ENCODE measurements at regions not wholly inside any gene's neighbourhood (a gene's known extent, or its start where the extent isn't known, plus 50 kb on each side); places are given as distances from the start of the nearest gene placed in this dataset.

DNA sequence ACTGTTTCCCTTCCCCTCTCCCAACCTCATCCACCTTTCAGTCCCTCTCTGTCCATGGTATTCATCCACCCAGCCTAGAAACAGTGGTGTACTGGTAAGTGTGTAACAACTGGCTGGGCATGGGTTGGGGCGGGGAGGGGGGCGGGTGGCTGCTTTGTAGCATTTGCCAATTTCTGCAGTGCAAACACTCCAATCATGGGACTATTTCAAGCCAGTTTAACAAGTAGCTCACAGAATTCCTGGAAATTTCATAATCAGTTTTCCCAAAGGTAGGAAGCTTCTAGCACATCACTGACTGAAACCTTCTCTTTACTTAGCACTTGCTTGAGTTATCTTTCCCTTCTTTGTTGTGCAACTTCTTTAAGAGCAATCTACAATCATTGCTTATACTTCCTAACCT lies 100.8 kb upstream of the WASF3 start:
- no peak for DNase-seq (ENCODE audit: low read depth in 3 of 3)

DNA sequence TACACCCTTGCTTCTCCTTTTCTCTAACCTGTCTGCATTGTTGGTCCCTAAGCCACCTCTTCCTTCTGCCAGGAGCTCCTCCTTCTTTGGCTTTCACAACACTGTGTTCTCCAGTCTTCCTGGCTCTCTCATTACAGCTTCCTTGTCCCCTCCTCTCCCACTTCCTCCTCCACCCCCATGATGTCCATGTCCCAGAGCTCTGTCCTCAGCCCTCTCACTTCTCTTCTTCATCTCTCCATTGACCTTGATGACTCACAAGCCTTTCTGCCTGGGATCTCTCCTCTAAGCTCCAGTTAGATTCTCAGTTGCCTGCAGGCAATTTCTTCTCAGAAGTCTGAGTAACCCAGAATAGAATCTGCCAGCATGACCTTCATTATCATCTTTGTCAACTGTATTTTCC lies 100.3 kb upstream of the WASF3 start:
- no peak for DNase-seq (ENCODE audit: low read depth in 3 of 3)

DNA sequence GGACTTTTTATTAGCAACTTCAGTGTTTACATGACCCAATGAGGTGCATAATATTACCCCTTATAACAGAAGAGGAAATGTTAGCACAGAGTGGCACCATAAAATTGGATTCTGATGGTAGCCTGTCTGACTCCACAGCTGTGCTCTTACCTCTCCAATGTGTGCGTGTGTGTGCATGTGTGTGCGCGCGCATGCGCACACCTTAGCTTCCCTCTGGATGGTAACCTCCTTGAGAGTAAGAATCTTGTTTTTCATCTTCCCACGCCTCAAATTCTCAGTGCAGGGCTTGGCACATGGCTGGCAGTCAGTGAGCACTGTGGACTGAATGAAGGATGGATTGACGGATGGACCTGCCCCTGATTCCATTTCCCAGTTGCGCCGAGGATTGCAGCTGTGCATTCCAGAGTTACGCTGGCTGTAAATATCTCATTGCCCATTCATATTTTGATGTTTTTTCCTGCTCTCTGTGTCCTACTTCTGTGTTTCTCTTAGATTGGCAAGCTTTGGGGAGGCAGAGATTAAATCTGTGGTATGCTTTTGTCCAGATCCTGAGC lies 99.2 kb upstream of the WASF3 start:
- DNase-seq (ENCODE audit: low read depth in 3 of 3): no peak

DNA sequence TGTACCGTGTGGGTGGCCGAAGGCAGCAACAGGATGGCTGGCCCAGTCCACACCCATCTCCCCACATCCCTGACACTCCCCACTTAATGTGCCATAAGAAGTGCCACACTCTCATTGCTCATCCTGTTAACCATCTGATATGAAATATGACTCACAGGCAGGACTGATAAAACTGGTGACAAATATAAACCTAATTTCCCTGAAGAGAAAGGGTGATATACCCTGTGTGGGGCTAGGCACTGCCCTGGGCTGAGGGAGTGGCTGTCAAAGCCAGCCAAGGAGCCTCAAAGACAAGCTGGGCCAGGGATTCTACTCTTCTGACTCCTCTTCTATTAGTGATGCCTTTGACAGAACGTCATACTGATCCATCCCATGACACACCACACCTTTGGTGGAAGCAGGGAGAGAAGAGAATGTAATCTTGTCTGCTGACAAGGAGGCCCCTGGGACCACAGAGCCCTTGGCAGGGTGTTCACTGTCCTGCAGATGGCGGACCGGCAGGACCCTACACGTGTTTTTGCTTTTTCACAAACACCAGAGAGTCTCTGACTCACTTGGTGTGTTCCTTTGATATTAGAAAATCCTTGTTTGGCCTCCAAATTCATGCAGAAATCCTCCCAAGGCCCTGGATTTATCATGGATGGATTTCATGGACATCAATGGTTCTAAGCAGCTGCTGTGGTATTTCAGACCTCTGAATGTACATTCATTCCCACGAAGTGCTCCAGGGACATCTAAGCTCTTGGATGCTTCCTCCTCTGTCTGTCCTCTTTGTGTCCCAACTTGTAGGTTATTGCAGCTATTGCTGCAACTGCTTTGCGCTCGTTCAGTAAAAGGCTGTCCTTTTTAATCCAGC lies 98.0 kb upstream of the WASF3 start:
- DNase-seq (ENCODE audit: low read depth in 3 of 3): no peak

DNA sequence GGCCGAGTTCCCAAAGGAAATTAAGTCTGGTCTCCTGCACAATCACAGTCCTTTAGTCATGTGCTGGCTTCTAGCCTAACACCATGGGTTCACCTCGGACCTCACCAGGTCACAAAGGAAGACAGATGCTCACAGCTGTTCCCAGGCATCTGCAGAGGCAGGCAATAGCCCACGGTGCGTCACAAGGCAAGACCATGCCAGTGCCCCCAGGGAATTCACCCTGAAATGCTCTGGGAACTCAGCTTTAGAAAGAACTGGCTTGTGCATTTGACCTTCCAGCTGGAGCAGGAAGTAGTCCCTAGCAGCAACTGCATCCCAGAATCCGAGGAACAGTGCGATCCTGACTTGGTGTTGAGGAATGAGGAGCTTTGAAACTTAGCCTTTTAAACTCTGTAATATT lies 96.8 kb upstream of the WASF3 start:
- no peak for DNase-seq (ENCODE audit: low read depth in 3 of 3)

DNA sequence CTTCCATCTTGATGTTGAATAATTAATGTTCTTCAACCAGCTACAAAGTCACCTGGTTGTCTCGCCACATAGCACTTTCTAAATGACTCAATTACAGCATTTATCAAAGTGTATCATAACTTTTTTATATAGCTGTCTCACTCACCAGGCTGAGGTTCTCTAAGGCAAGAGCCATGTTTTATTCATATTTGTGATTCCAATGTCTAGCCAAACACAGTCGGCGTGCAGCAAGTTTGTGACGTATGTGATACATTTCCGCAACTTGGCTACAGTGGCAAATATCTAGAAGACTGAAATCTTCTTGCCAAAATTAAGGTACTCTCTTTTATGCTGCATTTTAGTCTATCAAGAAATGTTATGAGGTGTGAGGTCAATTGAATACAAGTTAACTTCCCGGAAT lies 94.2 kb upstream of the WASF3 start:
- DNase-seq (ENCODE audit: low read depth in 3 of 3): no peak

DNA sequence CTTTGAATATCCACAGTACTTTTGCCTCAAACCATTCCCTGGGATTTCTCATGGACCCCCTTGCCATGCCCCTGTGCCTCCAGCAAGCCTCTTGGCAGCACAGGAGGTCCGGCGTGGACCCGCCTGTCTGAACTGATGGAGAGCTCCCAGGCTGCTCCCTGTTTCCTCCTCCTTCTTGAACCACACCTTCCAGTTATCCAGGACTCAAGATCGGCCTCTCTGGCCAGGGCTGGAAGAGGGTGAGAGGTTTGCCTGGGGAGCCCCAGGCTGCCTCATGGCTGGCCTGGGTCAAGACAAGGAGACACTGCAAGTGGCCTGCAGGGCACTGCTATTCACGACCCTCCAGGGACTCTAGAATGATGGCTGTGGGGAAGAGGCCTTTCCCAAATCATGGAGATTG lies 93.6 kb upstream of the WASF3 start:
- no peak for DNase-seq (ENCODE audit: low read depth in 3 of 3)

DNA sequence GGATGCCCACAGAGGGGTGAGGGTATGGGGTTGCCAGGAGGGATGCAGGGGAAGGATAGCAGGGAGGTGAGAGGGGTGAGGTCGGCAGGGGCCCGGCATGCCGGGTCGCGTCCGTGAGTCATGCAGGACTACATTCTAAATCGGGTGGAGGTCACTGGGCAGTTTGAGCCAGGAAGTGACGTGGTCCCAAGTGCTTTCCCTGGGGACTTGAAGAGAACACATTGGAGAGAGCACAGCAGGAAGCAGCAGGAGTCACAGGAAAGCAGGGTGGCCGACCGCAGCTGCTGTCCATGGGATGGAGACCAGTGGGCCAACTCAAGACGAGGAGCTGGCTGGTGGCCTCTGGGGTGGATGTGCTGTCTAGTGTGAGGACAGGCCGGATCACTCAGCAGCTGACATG lies 92.0 kb upstream of the WASF3 start:
- DNase-seq (ENCODE audit: low read depth in 3 of 3): no peak

DNA sequence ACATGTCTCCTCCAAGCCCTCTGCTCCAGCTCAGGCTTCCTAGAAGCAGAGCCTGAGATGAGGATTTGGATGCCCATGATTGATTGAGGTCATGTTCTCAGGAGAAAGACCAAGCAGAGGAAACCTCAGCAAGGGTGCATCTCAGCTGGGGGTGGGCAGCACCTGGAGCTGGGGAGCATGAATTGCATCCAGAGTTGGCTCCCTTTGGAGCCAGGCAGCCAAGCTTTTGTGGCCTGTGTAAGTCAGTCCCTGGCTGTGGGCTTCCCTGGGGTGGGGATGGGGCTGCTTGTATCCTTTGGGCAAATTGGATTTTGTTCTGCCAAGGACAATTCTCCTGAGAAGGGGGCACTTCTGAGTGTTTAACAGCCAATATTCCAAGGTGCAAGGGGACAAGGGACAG lies 91.5 kb upstream of the WASF3 start:
- no peak for DNase-seq (ENCODE audit: low read depth in 3 of 3)

DNA sequence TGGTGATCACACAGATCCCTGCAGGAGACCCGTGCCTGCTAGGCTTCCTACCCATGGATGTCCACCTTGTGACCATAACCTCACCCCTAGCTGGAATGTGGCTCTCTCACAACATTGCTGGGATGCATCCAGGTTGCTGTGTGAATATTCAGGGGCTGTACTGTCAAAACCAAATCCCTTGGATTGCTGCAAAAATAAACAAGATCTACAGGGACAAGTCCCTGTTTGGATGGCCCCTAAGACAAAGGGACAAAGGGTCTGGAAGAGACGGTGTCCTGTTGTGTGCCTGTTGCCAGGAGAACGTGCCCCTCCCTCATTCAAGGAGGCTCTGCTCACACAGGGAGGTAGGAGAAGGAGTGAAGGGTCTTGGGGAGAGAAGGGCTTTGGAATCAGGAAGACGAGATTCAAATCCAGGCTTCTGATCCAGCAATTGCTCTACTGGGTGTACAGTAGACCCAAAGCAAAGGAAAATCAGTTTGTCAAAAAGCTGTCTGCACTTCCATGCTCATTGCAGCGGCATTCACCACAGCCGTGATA lies 89.2 kb upstream of the WASF3 start:
- no peak for DNase-seq (ENCODE audit: low read depth in 3 of 3)

DNA sequence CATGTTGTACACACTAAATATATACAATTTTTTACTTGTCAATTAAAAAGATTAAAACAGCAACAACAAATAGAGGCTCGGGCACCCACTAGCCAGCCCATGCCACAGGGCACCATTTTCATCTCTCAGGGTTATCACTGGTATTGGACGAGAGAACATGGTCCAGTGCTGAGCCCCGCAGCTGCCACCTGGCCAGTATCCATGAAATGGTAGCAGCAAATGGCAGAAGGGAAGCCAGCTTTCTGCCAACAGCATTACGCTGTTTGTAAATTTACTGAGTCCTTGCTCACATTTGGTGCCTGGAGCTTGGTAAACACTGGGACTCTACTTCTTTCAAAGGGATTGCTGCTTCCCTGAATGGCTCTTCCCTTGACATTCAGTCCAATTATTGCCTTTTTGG lies 87.9 kb upstream of the WASF3 start:
- DNase-seq (ENCODE audit: low read depth in 3 of 3): no peak

DNA sequence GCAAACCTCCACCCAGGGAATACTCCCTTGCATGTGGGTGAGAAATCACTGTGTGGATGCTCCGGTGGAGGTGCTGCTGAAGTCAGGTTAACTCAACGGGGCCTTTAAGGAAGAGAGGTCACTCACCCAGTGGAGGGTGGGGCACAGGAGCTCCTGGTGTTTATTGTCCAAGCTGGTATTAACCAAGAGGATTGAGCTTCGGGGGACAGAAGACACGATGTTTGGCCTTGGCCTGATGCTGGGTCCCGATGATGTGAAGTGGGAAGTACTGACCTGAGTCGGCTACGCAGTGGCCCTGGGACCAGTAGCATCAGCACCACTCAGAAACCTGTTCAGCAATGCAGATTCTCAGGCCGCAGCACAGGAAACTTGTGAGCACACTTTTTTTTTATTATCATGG lies 85.7 kb upstream of the WASF3 start:
- DNase-seq (ENCODE audit: low read depth in 3 of 3): no peak

DNA sequence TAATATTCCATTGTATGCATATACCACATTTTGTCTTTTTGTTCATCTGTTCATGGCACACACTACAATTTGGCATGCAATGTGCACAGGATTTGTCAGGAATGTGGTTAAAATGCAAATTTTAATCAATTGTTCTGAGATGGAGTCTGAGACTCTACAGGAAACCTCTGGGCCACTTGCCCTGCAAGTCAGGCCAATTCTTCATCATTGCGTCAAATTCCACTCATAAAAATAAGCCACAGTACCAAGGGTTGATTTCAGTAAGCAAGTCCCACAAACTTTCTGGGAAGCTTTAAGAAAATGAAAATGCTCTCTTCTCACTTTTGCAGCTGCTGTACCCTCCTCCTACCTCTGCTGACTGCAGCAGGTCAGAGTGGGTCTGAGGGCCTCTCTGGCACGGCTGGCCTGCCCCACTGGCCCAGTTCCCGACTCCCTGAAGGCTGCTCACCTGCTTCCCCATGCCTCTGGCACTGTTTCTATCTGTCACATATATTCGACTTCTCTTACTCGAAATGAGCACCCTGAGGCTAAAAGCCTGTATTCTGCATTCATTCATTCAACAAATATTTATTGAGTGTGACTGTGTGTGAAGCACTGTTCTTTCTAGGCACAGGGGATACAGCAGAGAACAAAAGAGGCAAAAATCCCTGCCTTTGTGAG lies 83.8 kb upstream of the WASF3 start:
- DNase-seq (ENCODE audit: low read depth in 3 of 3): no peak

DNA sequence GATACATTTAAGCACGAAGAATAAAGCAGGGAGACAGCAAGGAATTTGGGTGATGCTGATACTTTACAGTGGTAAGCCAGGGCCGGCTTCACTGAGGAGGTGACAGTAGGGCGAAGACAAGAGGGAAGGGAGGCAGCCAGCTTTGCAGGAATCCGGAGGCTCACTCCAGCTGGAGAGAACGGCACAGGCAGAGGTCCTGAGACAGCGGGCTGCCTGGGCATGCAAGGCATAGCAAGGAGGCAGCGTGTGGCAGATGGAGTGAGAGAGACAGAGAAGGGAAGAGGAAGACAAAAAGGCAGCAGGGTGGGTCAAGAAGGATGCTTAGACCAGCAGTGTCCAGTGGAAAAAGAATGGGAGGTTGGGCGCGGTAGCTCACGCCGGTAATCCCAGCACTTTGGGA lies 83.2 kb upstream of the WASF3 start:
- no peak for DNase-seq (ENCODE audit: low read depth in 3 of 3)

DNA sequence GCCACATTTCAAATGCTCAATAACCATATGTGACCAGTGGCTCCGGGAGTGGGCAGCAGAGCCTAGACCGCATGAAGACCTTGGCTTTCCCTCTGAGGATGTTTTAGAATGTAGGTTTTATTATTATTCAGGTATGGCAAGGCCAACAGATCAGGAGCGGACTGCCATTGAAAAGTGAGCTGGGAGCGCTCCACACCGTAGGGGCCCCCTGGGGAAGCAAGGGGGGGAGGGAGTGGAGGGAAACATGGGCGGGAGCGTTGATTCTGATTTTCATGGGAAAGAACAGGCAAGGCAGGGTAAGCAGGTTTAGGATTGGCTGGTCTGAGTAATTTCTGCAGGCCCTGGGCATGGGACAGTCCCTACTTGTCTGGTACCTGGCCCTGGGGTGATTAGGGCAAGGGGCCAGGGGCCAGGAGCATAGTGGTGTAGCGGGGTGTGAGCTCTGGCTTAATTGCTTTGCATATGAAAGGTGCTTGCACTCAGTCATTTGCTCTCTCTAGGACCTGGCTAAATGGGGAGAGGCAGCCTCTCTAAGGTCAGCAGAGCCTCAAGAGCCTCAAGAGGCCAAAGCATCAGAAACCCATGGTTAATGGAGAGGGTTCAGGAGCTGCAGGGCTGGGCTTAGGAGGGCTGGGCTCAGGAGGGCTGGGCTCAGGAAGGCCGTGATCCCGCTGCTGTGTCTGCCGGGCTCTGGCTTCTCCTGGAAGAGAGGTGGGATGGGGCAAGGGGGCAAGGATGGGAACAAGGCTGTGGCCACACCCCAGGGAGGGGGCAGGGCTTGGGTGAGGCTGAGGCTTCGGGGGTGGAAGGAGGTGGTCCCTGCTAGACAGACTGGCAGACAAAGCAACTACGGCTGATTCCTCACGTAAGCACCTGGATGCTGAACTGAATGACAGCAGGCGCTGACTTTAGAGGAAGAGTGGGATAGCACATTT lies 82.0 kb upstream of the WASF3 start:
- no peak for DNase-seq (ENCODE audit: low read depth in 3 of 3)

DNA sequence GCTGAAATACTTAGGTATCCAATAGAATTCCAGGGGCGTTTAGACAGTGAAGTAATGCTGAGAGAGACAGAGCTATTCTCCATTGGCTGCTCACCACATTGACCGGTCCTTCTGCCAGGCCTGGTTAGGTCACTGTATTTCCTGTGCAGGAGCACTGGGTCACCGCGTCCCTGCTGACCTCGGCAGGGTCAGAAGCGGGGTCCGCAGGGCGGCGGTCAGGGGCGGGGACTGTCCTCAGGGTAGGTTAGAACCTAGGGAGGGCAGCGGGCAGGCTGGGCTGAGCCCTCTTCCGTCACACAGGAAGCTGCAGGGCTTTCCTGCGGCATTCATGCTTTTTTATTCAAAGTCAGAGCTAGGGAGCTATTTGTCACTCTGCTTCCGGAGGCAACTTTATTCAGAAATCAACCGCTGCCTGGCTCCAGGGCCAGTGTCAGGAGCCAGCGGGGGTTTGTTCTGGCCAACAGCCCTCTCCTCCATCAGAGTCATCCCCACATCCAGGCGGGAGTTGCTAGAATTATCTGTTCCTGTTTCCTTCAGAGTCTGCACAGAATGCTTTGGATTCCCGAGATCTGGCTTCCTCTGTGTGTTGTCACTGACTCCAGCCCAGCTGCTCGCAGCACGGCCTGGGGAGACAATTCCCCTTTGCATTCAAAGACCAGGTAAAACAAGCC lies 81.2 kb upstream of the WASF3 start:
- DNase-seq (ENCODE audit: low read depth in 3 of 3): no peak

DNA sequence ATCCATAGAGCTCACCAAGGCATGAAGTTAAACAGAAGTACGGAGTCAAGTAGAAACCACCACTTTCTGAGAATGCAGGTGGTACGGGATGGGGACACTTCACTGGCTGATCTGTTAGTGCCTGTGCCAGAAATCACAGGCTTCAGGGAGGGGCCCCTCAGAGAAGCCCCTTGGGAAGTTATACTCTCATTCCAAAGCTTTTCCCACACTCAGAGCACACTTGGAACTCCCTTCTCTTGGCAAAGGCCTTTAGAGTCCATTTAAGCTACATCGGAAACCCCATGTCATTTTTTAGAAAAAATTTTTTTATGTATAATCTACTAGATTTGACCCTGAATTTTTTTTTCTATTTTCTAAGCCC lies 80.7 kb upstream of the WASF3 start:
- DNase-seq (ENCODE audit: low read depth in 3 of 3): no peak

DNA sequence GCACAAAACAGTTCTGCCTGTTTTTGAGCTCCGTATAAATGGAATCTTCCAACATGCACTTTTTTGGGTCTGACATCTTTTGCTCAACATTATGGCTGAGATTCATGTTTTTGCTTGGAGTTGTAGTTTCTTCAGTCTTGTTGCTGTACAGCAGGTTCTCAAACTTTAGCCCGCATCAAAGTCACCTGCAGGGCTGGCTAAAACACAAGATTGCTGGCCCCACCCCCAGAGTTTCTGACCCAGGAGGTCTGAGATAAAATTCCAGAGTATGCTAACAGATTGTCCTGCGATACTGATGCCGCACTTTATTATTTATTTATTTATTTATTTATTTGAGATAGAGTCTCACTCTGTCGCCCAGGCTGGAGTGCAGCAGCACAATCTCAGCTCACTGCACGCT lies 79.8 kb upstream of the WASF3 start:
- DNase-seq (ENCODE audit: low read depth in 3 of 3): no peak

DNA sequence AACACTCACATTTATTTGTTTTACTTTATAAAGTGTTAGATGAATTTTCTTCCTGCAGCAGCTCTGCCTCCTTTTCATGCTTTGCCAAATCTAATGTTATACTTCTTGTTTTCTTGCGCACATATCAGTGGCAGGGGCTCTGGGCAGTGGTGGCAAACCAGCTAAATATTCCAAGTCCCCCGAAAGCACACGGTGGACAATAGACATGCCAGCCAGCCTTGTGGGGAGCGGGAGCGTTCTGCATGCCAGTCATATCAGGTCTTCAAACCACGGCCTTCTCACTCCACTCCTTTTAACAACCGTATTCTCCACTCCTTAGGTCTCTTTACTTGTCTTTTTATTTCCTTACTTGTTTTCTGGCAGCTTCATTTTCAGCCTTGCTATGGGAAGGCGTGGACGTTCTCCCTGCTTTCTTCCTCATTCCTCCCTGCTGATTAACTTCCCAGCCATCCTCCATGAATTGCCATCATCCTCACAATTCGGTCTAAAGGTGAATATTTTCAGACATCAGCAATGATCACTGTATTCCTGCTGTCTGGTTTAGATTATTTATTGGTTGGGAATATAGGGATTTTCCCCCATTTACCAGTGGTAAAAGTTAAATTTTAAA lies 77.1 kb upstream of the WASF3 start:
- DNase-seq (ENCODE audit: low read depth in 3 of 3): no peak

DNA sequence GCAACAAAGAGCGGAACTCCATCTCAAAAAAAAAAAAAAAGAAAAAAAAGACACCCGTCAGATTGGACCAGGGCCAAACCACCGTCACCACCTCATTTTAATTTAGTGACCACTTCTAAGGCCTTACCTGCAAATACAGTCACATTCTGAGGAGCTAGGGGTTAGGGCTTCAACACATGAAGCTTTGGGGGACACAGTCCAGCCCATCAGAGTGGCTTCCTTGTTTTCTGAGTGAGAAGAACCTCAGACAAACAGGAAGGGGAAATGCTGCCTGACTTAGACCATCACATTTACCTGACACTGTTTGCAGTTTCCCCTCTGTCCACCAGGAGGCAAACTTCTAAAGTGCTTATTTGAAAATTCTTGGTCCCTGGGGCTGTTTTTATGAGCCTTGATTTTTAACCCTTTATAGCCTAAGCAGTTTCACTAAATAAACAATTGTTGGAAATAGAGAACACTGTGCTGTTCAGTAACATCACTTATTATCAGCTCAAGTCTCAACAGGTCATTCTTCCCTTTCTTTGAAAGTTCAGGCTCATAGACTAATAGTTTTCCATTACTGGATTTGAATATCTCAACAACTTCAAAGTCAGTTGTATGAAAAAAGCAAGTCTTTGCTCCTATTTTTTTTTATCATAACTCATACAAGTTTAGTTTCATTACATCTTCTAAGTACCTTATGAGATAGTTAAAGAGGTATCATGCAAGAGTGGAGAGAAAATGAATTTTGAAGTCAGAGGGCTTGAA lies 74.9 kb upstream of the WASF3 start:
- DNase-seq (ENCODE audit: low read depth in 3 of 3): peak in 2 of 3 experiments; percentile 9 to 22
